ENCODE measurements at regions not wholly inside any gene's neighbourhood (a gene's known extent, or its start where the extent isn't known, plus 50 kb on each side); places are given as distances from the start of the nearest gene placed in this dataset.

DNA sequence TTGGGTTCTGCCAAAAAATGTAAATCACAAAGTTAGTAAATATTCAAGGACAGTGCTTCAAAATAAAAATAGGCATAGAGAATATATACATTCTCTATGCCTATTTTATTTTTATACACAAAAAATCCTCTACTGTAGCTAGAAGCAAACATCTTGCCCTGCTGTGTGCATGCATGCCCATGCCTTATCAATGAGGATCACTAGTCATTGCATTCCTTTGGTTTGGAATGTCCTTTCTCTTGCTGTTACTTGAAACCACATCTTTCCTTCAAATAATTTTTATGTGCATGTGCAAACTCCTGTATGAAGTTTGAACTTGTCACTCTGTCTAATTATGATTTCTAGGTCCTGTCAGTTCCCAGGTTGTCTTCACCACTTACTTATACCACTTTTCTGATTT lies 278.9 kb upstream of the IZUMO3 start:
- ChIA-PET POLR2A (no interaction called here), CTCF (no interaction called here)
- in situ Hi-C loops (cut with HindIII; ENCODE audit: low pct_unique_long_range_greater_than_20kb, low sequenced_read_pairs), result no loop called here
- H3K36me3 ChIP-seq (ENCODE audit: control insufficient read depth, insufficient read depth, low read length), result no peaks in the 10 kb centered on the region
- BruUV-seq (replicated peaks), result no TSS peak
- no peak for DNase-seq (ENCODE audit: low read depth, low spot score)
- ATAC-seq, result no peak
- no peak overlapping the region for H3K27ac ChIP-seq (ENCODE audit: low read length)
- intact Hi-C loops (cut with micrococcal nuclease; ENCODE audit: unreplicated experiment), result no loop called here
- H3K4me3 ChIP-seq (ENCODE audit: low read depth in 2 of 2, low read length in 2 of 2), result no peak overlapping the region
- no peaks in the 10 kb centered on the region for H3K4me1 ChIP-seq (ENCODE audit: control insufficient read depth, insufficient read depth, low read length)
- no peaks in the 10 kb centered on the region for H3K27me3 ChIP-seq (ENCODE audit: control insufficient read depth, insufficient read depth, low read length)
- H3K9me3 ChIP-seq (ENCODE audit: control insufficient read depth, insufficient read depth, low read depth, low read length), result no peaks in the 10 kb centered on the region
- TF ChIP-seq, protein P1, sequence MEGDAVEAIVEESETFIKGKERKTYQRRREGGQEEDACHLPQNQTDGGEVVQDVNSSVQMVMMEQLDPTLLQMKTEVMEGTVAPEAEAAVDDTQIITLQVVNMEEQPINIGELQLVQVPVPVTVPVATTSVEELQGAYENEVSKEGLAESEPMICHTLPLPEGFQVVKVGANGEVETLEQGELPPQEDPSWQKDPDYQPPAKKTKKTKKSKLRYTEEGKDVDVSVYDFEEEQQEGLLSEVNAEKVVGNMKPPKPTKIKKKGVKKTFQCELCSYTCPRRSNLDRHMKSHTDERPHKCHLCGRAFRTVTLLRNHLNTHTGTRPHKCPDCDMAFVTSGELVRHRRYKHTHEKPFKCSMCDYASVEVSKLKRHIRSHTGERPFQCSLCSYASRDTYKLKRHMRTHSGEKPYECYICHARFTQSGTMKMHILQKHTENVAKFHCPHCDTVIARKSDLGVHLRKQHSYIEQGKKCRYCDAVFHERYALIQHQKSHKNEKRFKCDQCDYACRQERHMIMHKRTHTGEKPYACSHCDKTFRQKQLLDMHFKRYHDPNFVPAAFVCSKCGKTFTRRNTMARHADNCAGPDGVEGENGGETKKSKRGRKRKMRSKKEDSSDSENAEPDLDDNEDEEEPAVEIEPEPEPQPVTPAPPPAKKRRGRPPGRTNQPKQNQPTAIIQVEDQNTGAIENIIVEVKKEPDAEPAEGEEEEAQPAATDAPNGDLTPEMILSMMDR (IDR thresholded peaks at IDR 0.05), result no peak
- no peak for TF ChIP-seq SIN3A (IDR thresholded peaks at IDR 0.05; ENCODE audit: borderline replicate concordance, insufficient read depth, low read depth, low read length)
- TF ChIP-seq, protein P2, sequence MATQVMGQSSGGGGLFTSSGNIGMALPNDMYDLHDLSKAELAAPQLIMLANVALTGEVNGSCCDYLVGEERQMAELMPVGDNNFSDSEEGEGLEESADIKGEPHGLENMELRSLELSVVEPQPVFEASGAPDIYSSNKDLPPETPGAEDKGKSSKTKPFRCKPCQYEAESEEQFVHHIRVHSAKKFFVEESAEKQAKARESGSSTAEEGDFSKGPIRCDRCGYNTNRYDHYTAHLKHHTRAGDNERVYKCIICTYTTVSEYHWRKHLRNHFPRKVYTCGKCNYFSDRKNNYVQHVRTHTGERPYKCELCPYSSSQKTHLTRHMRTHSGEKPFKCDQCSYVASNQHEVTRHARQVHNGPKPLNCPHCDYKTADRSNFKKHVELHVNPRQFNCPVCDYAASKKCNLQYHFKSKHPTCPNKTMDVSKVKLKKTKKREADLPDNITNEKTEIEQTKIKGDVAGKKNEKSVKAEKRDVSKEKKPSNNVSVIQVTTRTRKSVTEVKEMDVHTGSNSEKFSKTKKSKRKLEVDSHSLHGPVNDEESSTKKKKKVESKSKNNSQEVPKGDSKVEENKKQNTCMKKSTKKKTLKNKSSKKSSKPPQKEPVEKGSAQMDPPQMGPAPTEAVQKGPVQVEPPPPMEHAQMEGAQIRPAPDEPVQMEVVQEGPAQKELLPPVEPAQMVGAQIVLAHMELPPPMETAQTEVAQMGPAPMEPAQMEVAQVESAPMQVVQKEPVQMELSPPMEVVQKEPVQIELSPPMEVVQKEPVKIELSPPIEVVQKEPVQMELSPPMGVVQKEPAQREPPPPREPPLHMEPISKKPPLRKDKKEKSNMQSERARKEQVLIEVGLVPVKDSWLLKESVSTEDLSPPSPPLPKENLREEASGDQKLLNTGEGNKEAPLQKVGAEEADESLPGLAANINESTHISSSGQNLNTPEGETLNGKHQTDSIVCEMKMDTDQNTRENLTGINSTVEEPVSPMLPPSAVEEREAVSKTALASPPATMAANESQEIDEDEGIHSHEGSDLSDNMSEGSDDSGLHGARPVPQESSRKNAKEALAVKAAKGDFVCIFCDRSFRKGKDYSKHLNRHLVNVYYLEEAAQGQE (IDR thresholded peaks at IDR 0.05; ENCODE audit: insufficient read depth in 1 of 2, low read depth in 2 of 2, low read length in 1 of 2), result no peak
- no peak for TF ChIP-seq TCF7L2 (IDR thresholded peaks at IDR 0.05; ENCODE audit: low read depth, low read length)
- TF ChIP-seq POLR2AphosphoS5 (IDR thresholded peaks at IDR 0.05; ENCODE audit: low read depth, low read length), result no peak

DNA sequence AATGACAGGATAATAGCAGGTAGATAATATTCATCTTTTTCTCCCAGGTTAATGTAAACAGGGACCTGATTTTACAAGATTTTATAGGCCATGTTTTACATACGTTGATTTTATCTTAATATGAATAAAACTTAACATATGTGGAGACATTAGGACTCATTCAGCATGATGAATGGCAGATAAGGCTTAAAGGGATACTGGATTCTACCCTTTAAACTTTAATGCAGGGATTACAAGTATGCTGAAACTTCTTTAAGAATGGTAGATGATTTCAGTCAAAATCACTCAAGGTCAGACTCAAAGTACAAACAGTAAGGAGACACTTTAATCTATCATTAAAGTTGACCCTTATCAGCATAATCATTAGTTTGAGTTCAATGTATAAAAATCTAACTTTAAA lies 274.5 kb upstream of the IZUMO3 start:
- in situ Hi-C loops (cut with HindIII; ENCODE audit: low pct_unique_long_range_greater_than_20kb, low sequenced_read_pairs), result no loop called here
- ChIA-PET CTCF (no interaction called here), POLR2A (no interaction called here)

More for the DNA sequence above, 274.5 kb upstream of the IZUMO3 start:
- ATAC-seq, result no peak
- DNase-seq (ENCODE audit: low read depth, low spot score), result no peak
- TF ChIP-seq TCF7L2 (IDR thresholded peaks at IDR 0.05; ENCODE audit: low read depth, low read length) (no peak), POLR2AphosphoS5 (IDR thresholded peaks at IDR 0.05; ENCODE audit: low read depth, low read length) (no peak), SIN3A (IDR thresholded peaks at IDR 0.05; ENCODE audit: borderline replicate concordance, insufficient read depth, low read depth, low read length) (no peak)
- TF ChIP-seq, protein P1 (IDR thresholded peaks at IDR 0.05), result no peak
- TF ChIP-seq, protein P2 (IDR thresholded peaks at IDR 0.05; ENCODE audit: insufficient read depth in 1 of 2, low read depth in 2 of 2, low read length in 1 of 2), result no peak
- no TSS peak for BruUV-seq (replicated peaks)
- H3K27me3 ChIP-seq (ENCODE audit: control insufficient read depth, insufficient read depth, low read length), result no peaks in the 10 kb centered on the region
- no peaks in the 10 kb centered on the region for H3K4me1 ChIP-seq (ENCODE audit: control insufficient read depth, insufficient read depth, low read length)
- no peak overlapping the region for H3K4me3 ChIP-seq (ENCODE audit: low read depth in 2 of 2, low read length in 2 of 2)
- no peaks in the 10 kb centered on the region for H3K36me3 ChIP-seq (ENCODE audit: control insufficient read depth, insufficient read depth, low read length)
- intact Hi-C loops (cut with micrococcal nuclease; ENCODE audit: unreplicated experiment), result no loop called here
- no peaks in the 10 kb centered on the region for H3K9me3 ChIP-seq (ENCODE audit: control insufficient read depth, insufficient read depth, low read depth, low read length)
- no peak overlapping the region for H3K27ac ChIP-seq (ENCODE audit: low read length)
